Gastrocnemius medialis (tissue), 4 donors: ENCODE measurements at regions not wholly inside any gene's neighbourhood (a gene's known extent, or its start where the extent isn't known, plus 50 kb on each side); places are given as distances from the start of the nearest gene placed in this dataset.
"Not testable (repeated sequence)": the region's sequence is repeated elsewhere in the genome, so short reads cannot be mapped to it uniquely, and the experiment has no call there.

Experiments used
- ATAC-seq, 2 donors: fragments of 150-250 bp; one replicate each; pipeline ENCODE4 v1.9.1; 2016
- DNase-seq, 2 donors: peaks; one replicate each; pipeline ENCODE4 v3.0.0-alpha.2; 2019
- H3K27ac ChIP-seq, 4 donors: fragments of 200-600 bp; sonication (generic); 1 replicate in 1 of 4; 2 replicates in 3 of 4; pipeline ENCODE4 v1.5.1; 2016 to 2018; ENCODE audit warnings: mild to moderate bottlenecking in 2 of 4, moderate library complexity in 1 of 4
- H3K27me3 ChIP-seq, 3 donors: fragments of 200-600 bp; sonication (generic) in 2 of 3; 1 replicate in 1 of 3; 2 replicates in 2 of 3; pipeline versions ENCODE4 v1.5.1 to v1.6.0; 2016 to 2019; ENCODE audit warnings: mild to moderate bottlenecking in 1 of 3, moderate library complexity in 1 of 3
- H3K36me3 ChIP-seq, 2 donors: fragments of 200-600 bp; sonication (generic) in 1 of 2; one replicate each; pipeline ENCODE4 v1.5.1; 2017 to 2018
- H3K4me1 ChIP-seq, 2 donors: fragments of 200-600 bp; sonication (generic) in 1 of 2; one replicate each; pipeline ENCODE4 v1.5.1; 2016 to 2017; ENCODE audit warnings: mild to moderate bottlenecking in 2 of 2
- H3K4me3 ChIP-seq, 4 donors: fragments of 200-600 bp; sonication (generic) in 3 of 4; 1 replicate in 1 of 4; 2 replicates in 3 of 4; pipeline ENCODE4 v1.5.1; 2016 to 2019; ENCODE audit warnings: mild to moderate bottlenecking in 2 of 4
- H3K9me3 ChIP-seq, 3 donors: fragments of 200-600 bp; sonication (generic) in 2 of 3; 1 replicate in 1 of 3; 2 replicates in 2 of 3; pipeline ENCODE4 v1.5.1; 2016 to 2019
- CTCF ChIP-seq, 5 experiments: fragments of 450-650 bp in 3 of 5; fragments of 200-600 bp in 2 of 5; sonication (generic) in 2 of 5; IDR thresholded peaks in 4 of 5; conservative IDR thresholded peaks in 1 of 5; 1 replicate in 4 of 5; 2 replicates in 1 of 5; pipeline ENCODE4 v1.5.1; 2016 to 2019; ENCODE audit warnings: antibody characterized with exemption in 5 of 5, mild to moderate bottlenecking in 3 of 5, moderate library complexity in 3 of 5
- POLR2A ChIP-seq, 2 donors: fragments of 450-650 bp; IDR thresholded peaks; one replicate each; pipeline ENCODE4 v1.6.1; 2017; ENCODE audit warnings: antibody characterized with exemption in 2 of 2, mild to moderate bottlenecking in 2 of 2, moderate library complexity in 2 of 2
- in situ Hi-C, 4 donors: fragments of 200-750 bp; cut with MboI; loops; one replicate each; pipeline versions ENCODE4 v1.15.0 to v1.8.0; 2017; ENCODE audit warnings: low sequenced_read_pairs in 4 of 4
- intact Hi-C: fragments of 100-400 bp; cut with DNase I; formaldehyde crosslinking; loops from one replicate; pipeline ENCODE4 v1.15.1; 2023; ENCODE audit warnings: low total_unique reads

GRCh38 chr20:26154224-26154623 lies 457.6 kb upstream of the ZNF337 start:
- intact Hi-C loops (no loop called here), in situ Hi-C loops (no loop called here)
- DNase-seq, result no peak
- H3K36me3 ChIP-seq, result no peaks in the 10 kb centered on the region
- H3K9me3 ChIP-seq, result no peaks in the 10 kb centered on the region
- H3K27ac ChIP-seq, result no peak overlapping the region
- no peak for TF ChIP-seq POLR2A (IDR thresholded peaks at IDR 0.05)
- TF ChIP-seq CTCF (IDR thresholded peaks at IDR 0.05 in 4 of 5, conservative IDR thresholded peaks at IDR 0.05 in 1 of 5), result no peak
- no peaks in the 10 kb centered on the region for H3K27me3 ChIP-seq
- no peak for ATAC-seq
- no peaks in the 10 kb centered on the region for H3K4me1 ChIP-seq
- no peak overlapping the region for H3K4me3 ChIP-seq

DNA sequence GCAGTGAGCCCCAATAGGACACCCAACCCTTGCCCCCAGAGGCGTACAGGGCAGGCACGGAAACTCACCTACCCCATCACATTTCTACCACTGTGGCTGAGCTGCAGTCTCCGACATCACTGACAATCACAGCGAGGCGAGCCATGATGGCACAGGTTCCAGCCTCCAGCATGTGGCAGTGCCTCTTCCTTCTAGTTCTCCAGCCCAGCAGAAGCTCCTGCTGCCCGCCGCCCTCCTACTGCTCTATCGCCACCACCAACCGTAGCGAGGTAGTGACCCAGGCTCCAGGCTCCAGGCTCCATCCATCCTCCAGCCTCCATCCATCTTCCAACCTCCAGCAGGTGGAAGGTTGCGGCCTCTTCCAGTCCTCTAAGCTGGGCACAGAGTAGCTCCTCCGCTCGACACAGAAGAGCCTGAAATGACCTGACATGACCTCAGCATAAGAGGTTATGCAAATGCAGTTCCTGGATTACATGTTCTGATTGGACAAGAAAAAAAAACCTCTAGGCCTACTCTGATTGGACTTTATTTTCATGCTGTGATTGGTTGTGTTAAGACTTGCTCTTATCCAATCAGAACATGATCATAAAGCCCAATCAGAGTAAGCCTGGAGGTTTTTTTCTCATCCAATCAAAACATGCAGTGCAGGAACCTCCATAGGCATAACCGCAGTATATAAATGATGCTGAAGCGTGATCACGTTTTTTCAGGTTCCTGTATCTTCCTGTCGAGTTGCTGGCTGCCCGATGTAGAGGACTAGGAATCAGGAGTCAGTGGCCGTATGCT lies 438.9 kb upstream of the ZNF337 start:
- ATAC-seq, result no peak
- no peaks in the 10 kb centered on the region for H3K27me3 ChIP-seq
- in situ Hi-C loops, result no loop called here

GRCh38 chr20:26134606-26135005 lies 438.0 kb upstream of the ZNF337 start:
- Histone ChIP-seq H3K9me3 (no peaks in the 10 kb centered on the region), H3K4me1 (no peaks in the 10 kb centered on the region), H3K4me3 (no peak overlapping the region), H3K27me3 (no peaks in the 10 kb centered on the region), H3K27ac (no peak overlapping the region), H3K36me3 (no peaks in the 10 kb centered on the region)
- intact Hi-C loops, result no loop called here
- TF ChIP-seq CTCF (IDR thresholded peaks at IDR 0.05 in 4 of 5, conservative IDR thresholded peaks at IDR 0.05 in 1 of 5), result no peak
- ATAC-seq, result no peak
- no peak for DNase-seq
- in situ Hi-C loops, result no loop called here

More for the DNA sequence above, 438.9 kb upstream of the ZNF337 start:
- Histone ChIP-seq H3K4me1 (no peaks in the 10 kb centered on the region), H3K36me3 (no peaks in the 10 kb centered on the region), H3K4me3 (no peak overlapping the region), H3K27ac (no peak overlapping the region), H3K9me3 (no peaks in the 10 kb centered on the region)
- intact Hi-C loops, result no loop called here
- TF ChIP-seq CTCF (IDR thresholded peaks at IDR 0.05 in 4 of 5, conservative IDR thresholded peaks at IDR 0.05 in 1 of 5) (no peak), POLR2A (IDR thresholded peaks at IDR 0.05) (no peak)
- no peak for DNase-seq

DNA sequence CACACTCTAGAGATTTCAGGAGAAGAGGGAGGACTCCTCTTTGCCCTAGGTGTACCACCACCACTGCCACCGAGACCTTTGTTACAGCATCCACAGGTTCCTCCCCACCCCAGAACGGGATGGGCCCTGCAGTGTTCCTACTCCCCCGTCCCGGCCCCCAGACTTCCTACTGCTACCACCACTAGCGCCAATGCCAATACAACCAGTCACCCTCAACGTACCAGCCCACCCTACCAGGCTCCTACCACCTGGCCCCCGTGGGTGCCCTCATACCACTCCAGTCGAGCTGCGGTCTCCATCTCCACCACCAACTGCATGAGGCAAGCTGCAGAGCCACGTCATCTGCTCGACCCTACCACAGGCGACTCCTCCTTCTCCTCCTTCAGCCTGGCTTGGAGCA lies 437.1 kb upstream of the ZNF337 start:
- intact Hi-C loops, result not testable (repeated sequence)

DNA sequence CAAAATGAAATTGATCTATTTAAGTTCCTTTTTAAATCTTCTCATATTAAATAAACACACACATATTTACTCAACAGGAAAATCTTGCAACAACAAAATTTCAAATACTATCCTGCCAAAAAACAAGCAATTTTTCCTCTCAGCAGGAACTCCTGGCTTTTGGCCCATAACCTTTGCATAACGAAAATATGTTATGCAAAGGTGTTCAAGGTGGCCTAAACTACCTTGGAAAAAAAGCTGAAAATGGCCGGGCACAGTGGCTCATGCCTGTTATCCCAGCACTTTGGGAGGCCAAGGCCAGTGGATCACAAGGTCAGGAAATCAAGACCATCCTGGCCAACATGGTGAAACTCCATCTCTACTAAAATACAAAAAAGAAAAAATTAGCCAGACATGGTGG lies 424.3 kb upstream of the ZNF337 start:
- in situ Hi-C loops, H3K36me3 ChIP-seq, DNase-seq, ATAC-seq, H3K4me1 ChIP-seq, H3K27ac ChIP-seq, H3K9me3 ChIP-seq, H3K4me3 ChIP-seq, intact Hi-C loops, H3K27me3 ChIP-seq: not testable (repeated sequence)

More for the DNA sequence above, 437.1 kb upstream of the ZNF337 start:
- H3K9me3 ChIP-seq, H3K36me3 ChIP-seq, ATAC-seq, H3K27me3 ChIP-seq, H3K27ac ChIP-seq, H3K4me3 ChIP-seq, DNase-seq, in situ Hi-C loops, H3K4me1 ChIP-seq: not testable (repeated sequence)

DNA sequence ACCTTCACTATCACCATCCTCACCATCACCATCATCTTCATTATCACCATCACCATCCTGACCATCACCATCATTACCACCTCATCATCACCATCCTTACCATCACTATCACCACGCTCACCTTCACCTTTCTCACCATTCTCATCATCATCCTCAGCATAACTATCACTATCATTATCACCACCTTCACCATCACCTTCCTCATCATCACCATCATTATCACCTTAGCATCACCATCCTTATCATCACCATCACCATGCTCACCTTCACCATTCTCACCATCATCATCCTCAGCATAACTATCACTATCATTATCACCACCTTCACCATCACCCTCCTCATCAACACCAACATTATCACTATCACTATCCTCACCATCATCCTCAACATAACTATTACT lies 397.8 kb upstream of the ZNF337 start:
- H3K36me3 ChIP-seq, H3K9me3 ChIP-seq, H3K4me3 ChIP-seq, H3K27me3 ChIP-seq, H3K27ac ChIP-seq, in situ Hi-C loops, intact Hi-C loops, H3K4me1 ChIP-seq, ATAC-seq, DNase-seq: not testable (repeated sequence)

DNA sequence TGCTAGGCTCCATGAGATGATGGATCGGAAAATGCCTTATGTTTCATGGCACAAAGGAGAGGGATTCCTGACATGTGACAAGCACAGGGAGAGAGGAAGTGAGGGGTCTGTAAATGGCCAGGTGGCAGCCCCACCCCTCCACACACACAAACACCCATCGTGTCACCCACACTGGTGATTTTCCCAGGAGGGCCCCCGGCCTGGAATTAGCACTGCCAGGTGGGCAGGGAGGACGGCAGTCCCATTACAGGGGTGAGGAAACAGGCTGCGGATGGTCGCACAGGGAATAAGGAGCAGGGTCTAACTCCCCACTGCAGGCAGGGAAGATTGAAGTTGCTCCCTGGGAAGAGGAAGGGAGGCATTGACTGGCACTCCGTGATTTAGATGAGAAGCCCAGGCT lies 395.3 kb upstream of the ZNF337 start:
- H3K27me3 ChIP-seq, intact Hi-C loops, in situ Hi-C loops, H3K36me3 ChIP-seq, H3K9me3 ChIP-seq, DNase-seq, H3K4me3 ChIP-seq, ATAC-seq, H3K27ac ChIP-seq, H3K4me1 ChIP-seq: not testable (repeated sequence)

DNA sequence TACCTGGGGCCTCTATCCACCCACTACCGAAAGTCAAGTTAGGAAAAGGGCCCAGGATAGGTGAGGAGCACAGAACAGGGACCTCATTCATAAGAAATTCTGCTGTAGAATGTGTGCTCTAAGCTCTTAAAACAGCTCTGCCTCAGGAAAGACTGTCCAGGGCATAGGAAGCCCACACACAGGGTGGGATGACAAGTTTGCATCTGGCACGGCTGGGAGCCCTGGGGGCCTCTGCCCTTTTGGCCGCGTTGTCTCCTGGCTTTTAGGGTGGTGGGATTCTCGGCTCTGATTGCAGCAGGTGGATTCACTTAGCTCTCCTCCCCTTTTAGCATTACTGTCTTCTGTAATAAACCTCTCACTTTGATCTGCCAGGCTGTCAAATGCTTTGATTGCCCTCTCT lies 389.5 kb upstream of the ZNF337 start:
- H3K4me1 ChIP-seq, H3K4me3 ChIP-seq, intact Hi-C loops, H3K27me3 ChIP-seq, H3K36me3 ChIP-seq, H3K27ac ChIP-seq, in situ Hi-C loops, DNase-seq, ATAC-seq, H3K9me3 ChIP-seq: not testable (repeated sequence)

DNA sequence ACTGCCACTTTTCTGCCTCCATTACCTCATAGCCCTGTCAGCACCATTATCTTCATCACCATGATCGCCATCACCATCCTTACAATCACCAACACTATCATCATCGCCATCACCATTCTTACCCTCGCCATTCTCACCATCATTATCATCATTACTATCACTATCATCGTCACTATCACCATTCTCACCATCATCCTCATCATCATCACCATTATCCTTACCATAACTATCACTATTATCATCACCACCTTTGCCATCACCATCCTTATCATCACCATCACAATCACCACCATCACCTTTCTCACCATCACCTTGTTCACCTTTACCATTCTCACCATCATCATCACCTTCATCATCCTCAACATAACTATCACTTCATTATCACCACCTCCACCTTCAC lies 377.3 kb upstream of the ZNF337 start:
- DNase-seq, in situ Hi-C loops, H3K27me3 ChIP-seq, H3K36me3 ChIP-seq, H3K27ac ChIP-seq, H3K9me3 ChIP-seq, intact Hi-C loops, H3K4me1 ChIP-seq, ATAC-seq, H3K4me3 ChIP-seq: not testable (repeated sequence)
